GM12864 (cell line): ENCODE measurements at regions not wholly inside any gene's neighbourhood (a gene's known extent, or its start where the extent isn't known, plus 50 kb on each side); places are given as distances from the start of the nearest gene placed in this dataset.

ENCODE experiments used
- DNase-seq: peaks from one replicate; pipeline ENCODE4 v3.0.0-alpha.2; 2011; ENCODE audit warnings: low read depth
- H3K4me3 ChIP-seq: 2 replicates; pipeline ENCODE4 v1.5.1; 2011; ENCODE audit warnings: mild to moderate bottlenecking, low read depth, low read length, control low read depth
- CTCF ChIP-seq: IDR thresholded peaks from 2 replicates; pipeline ENCODE4 v1.5.1; 2011; ENCODE audit warnings: low read depth, mild to moderate bottlenecking, moderate library complexity, low read length, control low read depth, inconsistent platforms; ENCODE audit errors: missing control alignments

- no peak for DNase-seq
- H3K4me3 ChIP-seq = no peak overlapping the region
- no peak for TF ChIP-seq CTCF
These were observed 345.3 kb upstream of the CDH20 start for GRCh38 chr18:60987963-60988362.

GRCh38 chr18:60996326-60996725 lies 336.9 kb upstream of the CDH20 start:
- no peak for DNase-seq
- no peak overlapping the region for H3K4me3 ChIP-seq
- TF ChIP-seq CTCF = no peak

DNA sequence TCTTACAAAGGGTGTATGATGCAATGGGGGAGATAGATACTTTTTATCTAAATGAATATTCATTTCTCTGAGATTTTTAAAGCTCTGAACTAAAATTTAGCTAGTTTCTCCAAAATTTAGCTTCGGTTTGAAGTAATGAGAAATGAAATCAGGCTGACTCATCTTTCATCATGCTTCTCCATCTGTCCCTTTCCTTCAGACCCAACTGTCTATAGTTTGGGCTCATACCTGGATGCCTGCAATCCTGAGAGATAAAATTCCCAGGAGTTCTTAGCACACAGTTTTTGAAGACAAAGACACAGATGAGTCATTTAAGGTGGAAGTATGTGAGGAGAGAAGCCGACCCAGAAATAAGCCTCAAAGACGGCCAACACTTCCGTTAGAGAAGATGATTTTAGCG lies 336.4 kb upstream of the CDH20 start:
- no peak overlapping the region for H3K4me3 ChIP-seq
- no peak for DNase-seq
- TF ChIP-seq CTCF = no peak

- no peak for DNase-seq
- TF ChIP-seq CTCF = no peak
- H3K4me3 ChIP-seq = no peak overlapping the region
These were observed 332.1 kb upstream of the CDH20 start for GRCh38 chr18:61001138-61001537.

DNA sequence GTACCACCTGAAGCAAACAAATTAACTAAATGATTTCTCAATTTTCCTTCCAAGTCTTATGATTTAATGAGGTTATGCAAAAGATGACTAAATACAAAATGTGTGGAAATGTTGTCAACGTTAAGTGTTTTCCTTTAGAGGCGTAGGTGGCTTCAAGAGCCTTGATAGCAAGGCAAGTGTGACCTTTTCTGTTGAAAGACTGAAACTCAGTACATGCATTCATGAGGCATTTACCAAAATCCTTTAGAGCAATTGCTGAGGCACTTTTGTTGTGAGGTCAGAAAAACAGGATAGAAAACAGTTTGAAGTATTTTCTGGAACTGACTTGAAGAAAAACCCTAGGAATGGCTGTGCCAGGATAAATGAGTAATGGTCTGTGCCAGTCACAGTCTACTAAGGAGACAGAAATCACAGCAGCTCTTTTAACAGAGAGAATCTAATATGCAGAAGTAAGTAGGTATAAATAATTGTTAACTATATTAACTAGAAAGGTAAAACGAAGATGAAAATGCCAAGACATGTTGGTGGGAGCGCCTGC lies 326.5 kb upstream of the CDH20 start:
- DNase-seq = no peak
- no peak overlapping the region for H3K4me3 ChIP-seq
- no peak for TF ChIP-seq CTCF

GRCh38 chr18:61019338-61020301 lies 313.6 kb upstream of the CDH20 start:
- no peak for TF ChIP-seq CTCF
- DNase-seq = no peak
- H3K4me3 ChIP-seq = no peak overlapping the region
